Astrocyte (in vitro differentiated cells and primary cell): ENCODE measurements at regions not wholly inside any gene's neighbourhood (a gene's known extent, or its start where the extent isn't known, plus 50 kb on each side); places are given as distances from the start of the nearest gene placed in this dataset.

Experiments
- EZH2 ChIP-seq: IDR thresholded peaks from 2 replicates; pipeline ENCODE4 v1.6.1; 2012; ENCODE audit warnings: mild to moderate bottlenecking, low read length, inconsistent platforms; ENCODE audit not compliant: insufficient read depth
- TF ChIP-seq, protein P1 (sequence below): IDR thresholded peaks from 2 replicates; pipeline ENCODE4 v1.5.1; 2011; ENCODE audit warnings: low read depth, mild to moderate bottlenecking, inconsistent platforms, low read length, moderate library complexity; ENCODE audit not compliant: insufficient read depth

GRCh38 chr2:126804347-126804746 lies 94.3 kb upstream of the TEX51 start:
- TF ChIP-seq, protein P1, sequence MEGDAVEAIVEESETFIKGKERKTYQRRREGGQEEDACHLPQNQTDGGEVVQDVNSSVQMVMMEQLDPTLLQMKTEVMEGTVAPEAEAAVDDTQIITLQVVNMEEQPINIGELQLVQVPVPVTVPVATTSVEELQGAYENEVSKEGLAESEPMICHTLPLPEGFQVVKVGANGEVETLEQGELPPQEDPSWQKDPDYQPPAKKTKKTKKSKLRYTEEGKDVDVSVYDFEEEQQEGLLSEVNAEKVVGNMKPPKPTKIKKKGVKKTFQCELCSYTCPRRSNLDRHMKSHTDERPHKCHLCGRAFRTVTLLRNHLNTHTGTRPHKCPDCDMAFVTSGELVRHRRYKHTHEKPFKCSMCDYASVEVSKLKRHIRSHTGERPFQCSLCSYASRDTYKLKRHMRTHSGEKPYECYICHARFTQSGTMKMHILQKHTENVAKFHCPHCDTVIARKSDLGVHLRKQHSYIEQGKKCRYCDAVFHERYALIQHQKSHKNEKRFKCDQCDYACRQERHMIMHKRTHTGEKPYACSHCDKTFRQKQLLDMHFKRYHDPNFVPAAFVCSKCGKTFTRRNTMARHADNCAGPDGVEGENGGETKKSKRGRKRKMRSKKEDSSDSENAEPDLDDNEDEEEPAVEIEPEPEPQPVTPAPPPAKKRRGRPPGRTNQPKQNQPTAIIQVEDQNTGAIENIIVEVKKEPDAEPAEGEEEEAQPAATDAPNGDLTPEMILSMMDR, result no peak
- no peak for TF ChIP-seq EZH2
